SK-N-SH (cell line): ENCODE measurements at regions not wholly inside any gene's neighbourhood (a gene's known extent, or its start where the extent isn't known, plus 50 kb on each side); places are given as distances from the start of the nearest gene placed in this dataset.

Experiments
- JUND ChIP-seq: IDR thresholded peaks from 2 replicates; pipeline ENCODE4 v1.4.0; 2012
- MAX ChIP-seq: IDR thresholded peaks from 2 replicates; pipeline ENCODE4 v1.4.0; 2012; ENCODE audit warnings: low read depth
- SMC3 ChIP-seq: IDR thresholded peaks from 2 replicates; pipeline ENCODE4 v1.6.1; 2012; ENCODE audit warnings: low read depth, low read length, improper control_type of control experiment
- USF1 ChIP-seq: IDR thresholded peaks from 2 replicates; pipeline ENCODE4 v1.4.0; 2012; ENCODE audit warnings: low read depth, borderline replicate concordance
- TF ChIP-seq, protein P1 (sequence below): fragments of 200-600 bp; sonication (generic); IDR thresholded peaks from 2 replicates; pipeline ENCODE4 v1.6.1; 2017; ENCODE audit warnings: antibody characterized with exemption, mild to moderate bottlenecking, moderate library complexity

DNA sequence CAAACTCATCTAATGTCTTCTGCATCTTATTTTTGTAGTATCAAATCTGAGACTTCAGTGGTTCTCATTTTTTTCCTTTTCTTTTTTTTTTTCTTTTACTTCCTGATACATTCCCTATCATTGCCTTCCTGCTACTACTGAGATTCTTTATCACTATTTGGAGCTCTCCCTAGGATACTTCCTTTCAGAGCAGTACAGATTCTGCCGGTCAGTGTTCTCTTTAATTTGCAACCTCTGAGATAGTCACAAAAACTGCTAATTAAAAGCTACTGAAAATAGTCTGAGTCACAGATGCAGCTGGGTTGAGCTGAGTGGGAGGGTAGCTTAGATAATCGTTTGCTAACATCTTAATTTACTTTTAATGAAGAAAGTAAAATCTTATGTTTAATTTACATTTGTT lies 1279.7 kb downstream of the ARAP2 start:
- TF ChIP-seq, protein P1, sequence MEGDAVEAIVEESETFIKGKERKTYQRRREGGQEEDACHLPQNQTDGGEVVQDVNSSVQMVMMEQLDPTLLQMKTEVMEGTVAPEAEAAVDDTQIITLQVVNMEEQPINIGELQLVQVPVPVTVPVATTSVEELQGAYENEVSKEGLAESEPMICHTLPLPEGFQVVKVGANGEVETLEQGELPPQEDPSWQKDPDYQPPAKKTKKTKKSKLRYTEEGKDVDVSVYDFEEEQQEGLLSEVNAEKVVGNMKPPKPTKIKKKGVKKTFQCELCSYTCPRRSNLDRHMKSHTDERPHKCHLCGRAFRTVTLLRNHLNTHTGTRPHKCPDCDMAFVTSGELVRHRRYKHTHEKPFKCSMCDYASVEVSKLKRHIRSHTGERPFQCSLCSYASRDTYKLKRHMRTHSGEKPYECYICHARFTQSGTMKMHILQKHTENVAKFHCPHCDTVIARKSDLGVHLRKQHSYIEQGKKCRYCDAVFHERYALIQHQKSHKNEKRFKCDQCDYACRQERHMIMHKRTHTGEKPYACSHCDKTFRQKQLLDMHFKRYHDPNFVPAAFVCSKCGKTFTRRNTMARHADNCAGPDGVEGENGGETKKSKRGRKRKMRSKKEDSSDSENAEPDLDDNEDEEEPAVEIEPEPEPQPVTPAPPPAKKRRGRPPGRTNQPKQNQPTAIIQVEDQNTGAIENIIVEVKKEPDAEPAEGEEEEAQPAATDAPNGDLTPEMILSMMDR, result no peak
- no peak for TF ChIP-seq JUND
- no peak for TF ChIP-seq USF1
- no peak for TF ChIP-seq MAX
- no peak for TF ChIP-seq SMC3
